ENCODE measurements at regions not wholly inside any gene's neighbourhood (a gene's known extent, or its start where the extent isn't known, plus 50 kb on each side); places are given as distances from the start of the nearest gene placed in this dataset.

GRCh38 chr7:16345979-16346958 is 75.1 kb downstream of the CRPPA start:
- TF ChIP-seq POLR2AphosphoS5 (IDR thresholded peaks at IDR 0.05; ENCODE audit: insufficient read depth in 1 of 2, low read depth in 1 of 2) (no peak), POLR2A (IDR thresholded peaks at IDR 0.05) (no peak), CTCF (IDR thresholded peaks at IDR 0.05) (no peak)
- Histone ChIP-seq H3K4me3 (no peak overlapping the region), H3K9me3 (no peaks in the 10 kb centered on the region), H3K27me3 (no peaks in the 10 kb centered on the region), H3K36me3 (no peaks in the 10 kb centered on the region), H3K27ac (no peak overlapping the region), H3K4me1 (peaks cover 7% of the 10 kb centered on the region)
- intact Hi-C loops (cut with DNase I), result no loop called here
- no peak for DNase-seq (ENCODE audit: extremely low spot score in 2 of 2)

GRCh38 chr7:16344927-16345326 is 76.4 kb downstream of the CRPPA start:
- Histone ChIP-seq H3K9me3 (no peaks in the 10 kb centered on the region), H3K36me3 (no peaks in the 10 kb centered on the region), H3K27me3 (no peaks in the 10 kb centered on the region), H3K27ac (no peak overlapping the region), H3K4me3 (no peak overlapping the region), H3K4me1 (peaks cover 7% of the 10 kb centered on the region)
- TF ChIP-seq POLR2A (IDR thresholded peaks at IDR 0.05) (no peak), CTCF (IDR thresholded peaks at IDR 0.05) (no peak), POLR2AphosphoS5 (IDR thresholded peaks at IDR 0.05; ENCODE audit: insufficient read depth in 1 of 2, low read depth in 1 of 2) (no peak)
- intact Hi-C loops (cut with DNase I), result no loop called here
- no peak for DNase-seq (ENCODE audit: extremely low spot score in 2 of 2)

- Histone ChIP-seq H3K9me3 (no peaks in the 10 kb centered on the region), H3K4me3 (no peak overlapping the region), H3K4me1 (peaks cover 7% of the 10 kb centered on the region), H3K27me3 (no peaks in the 10 kb centered on the region), H3K27ac (no peak overlapping the region), H3K36me3 (no peaks in the 10 kb centered on the region)
- TF ChIP-seq POLR2A (IDR thresholded peaks at IDR 0.05) (no peak), POLR2AphosphoS5 (IDR thresholded peaks at IDR 0.05; ENCODE audit: insufficient read depth in 1 of 2, low read depth in 1 of 2) (no peak), CTCF (IDR thresholded peaks at IDR 0.05) (no peak)
- DNase-seq (ENCODE audit: extremely low spot score in 2 of 2), result no peak
- intact Hi-C loops (cut with DNase I), result no loop called here
These were observed 77.7 kb downstream of the CRPPA start for GRCh38 chr7:16343612-16344011.

- Histone ChIP-seq H3K4me3 (no peak overlapping the region), H3K27me3 (no peaks in the 10 kb centered on the region), H3K36me3 (no peaks in the 10 kb centered on the region), H3K9me3 (peaks cover 3% of the 10 kb centered on the region), H3K4me1 (no peaks in the 10 kb centered on the region), H3K27ac (no peak overlapping the region)
- TF ChIP-seq POLR2A (IDR thresholded peaks at IDR 0.05), result no peak
- TF ChIP-seq POLR2AphosphoS5 (IDR thresholded peaks at IDR 0.05; ENCODE audit: insufficient read depth in 1 of 2, low read depth in 1 of 2), result no peak
- TF ChIP-seq CTCF (IDR thresholded peaks at IDR 0.05), result no peak
- DNase-seq (ENCODE audit: extremely low spot score in 2 of 2), result no peak
- intact Hi-C loops (cut with DNase I), result no loop called here
These were observed 83.3 kb downstream of the CRPPA start for GRCh38 chr7:16338065-16338464.

GRCh38 chr7:16326106-16326505 is 95.2 kb downstream of the CRPPA start:
- DNase-seq (ENCODE audit: extremely low spot score in 2 of 2), result no peak
- no peaks in the 10 kb centered on the region for H3K36me3 ChIP-seq
- no peak overlapping the region for H3K4me3 ChIP-seq
- no peaks in the 10 kb centered on the region for H3K9me3 ChIP-seq
- TF ChIP-seq POLR2AphosphoS5 (IDR thresholded peaks at IDR 0.05; ENCODE audit: insufficient read depth in 1 of 2, low read depth in 1 of 2), result no peak
- TF ChIP-seq POLR2A (IDR thresholded peaks at IDR 0.05), result no peak
- no peak for TF ChIP-seq CTCF (IDR thresholded peaks at IDR 0.05)
- H3K27ac ChIP-seq, result no peak overlapping the region
- H3K27me3 ChIP-seq, result no peaks in the 10 kb centered on the region
- intact Hi-C loops (cut with DNase I), result no loop called here
- no peaks in the 10 kb centered on the region for H3K4me1 ChIP-seq

All from vagina (tissue), 2 donors.